ENCODE measurements at regions not wholly inside any gene's neighbourhood (a gene's known extent, or its start where the extent isn't known, plus 50 kb on each side); places are given as distances from the start of the nearest gene placed in this dataset.

DNA sequence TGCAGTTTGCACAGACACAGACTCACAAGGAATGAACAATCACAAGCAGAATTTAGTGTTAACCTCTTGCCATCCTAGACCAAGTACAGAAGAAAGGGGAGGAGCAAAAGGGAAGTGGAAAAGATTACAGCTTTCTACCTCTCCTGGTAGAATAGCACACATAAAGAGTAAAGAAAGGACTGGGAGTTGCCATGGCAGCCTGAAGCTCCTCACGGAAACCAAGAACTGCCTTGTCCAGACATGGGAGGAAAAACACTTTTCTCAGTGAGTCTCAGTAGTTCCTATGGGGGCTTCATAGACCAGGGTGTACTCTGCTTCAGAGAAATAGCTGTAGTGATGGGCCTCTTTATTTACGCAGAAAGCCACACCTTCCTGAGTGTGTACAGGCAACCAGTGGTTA, 114.7 kb upstream of the GAP43 start:
- TF ChIP-seq, protein P1, sequence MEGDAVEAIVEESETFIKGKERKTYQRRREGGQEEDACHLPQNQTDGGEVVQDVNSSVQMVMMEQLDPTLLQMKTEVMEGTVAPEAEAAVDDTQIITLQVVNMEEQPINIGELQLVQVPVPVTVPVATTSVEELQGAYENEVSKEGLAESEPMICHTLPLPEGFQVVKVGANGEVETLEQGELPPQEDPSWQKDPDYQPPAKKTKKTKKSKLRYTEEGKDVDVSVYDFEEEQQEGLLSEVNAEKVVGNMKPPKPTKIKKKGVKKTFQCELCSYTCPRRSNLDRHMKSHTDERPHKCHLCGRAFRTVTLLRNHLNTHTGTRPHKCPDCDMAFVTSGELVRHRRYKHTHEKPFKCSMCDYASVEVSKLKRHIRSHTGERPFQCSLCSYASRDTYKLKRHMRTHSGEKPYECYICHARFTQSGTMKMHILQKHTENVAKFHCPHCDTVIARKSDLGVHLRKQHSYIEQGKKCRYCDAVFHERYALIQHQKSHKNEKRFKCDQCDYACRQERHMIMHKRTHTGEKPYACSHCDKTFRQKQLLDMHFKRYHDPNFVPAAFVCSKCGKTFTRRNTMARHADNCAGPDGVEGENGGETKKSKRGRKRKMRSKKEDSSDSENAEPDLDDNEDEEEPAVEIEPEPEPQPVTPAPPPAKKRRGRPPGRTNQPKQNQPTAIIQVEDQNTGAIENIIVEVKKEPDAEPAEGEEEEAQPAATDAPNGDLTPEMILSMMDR (IDR thresholded peaks at IDR 0.05), result no peak
- TF ChIP-seq POLR2A (IDR thresholded peaks at IDR 0.05), result no peak
- WGBS, 2 donors, result 88 to 90% methylated on average over 2 of the region's 2 CpGs
- no peak overlapping the region for H3K27ac ChIP-seq
- no peak overlapping the region for H3K4me3 ChIP-seq
- no peaks in the 10 kb centered on the region for H3K4me1 ChIP-seq
- no peaks in the 10 kb centered on the region for H3K27me3 ChIP-seq
- intact Hi-C loops (cut with DNase I; ENCODE audit: low total_unique reads), result no loop called here
- no peaks in the 10 kb centered on the region for H3K36me3 ChIP-seq (ENCODE audit: low read depth, missing control alignments)
- H3K9me3 ChIP-seq, result no peaks in the 10 kb centered on the region
- DNase-seq, result no peak

DNA sequence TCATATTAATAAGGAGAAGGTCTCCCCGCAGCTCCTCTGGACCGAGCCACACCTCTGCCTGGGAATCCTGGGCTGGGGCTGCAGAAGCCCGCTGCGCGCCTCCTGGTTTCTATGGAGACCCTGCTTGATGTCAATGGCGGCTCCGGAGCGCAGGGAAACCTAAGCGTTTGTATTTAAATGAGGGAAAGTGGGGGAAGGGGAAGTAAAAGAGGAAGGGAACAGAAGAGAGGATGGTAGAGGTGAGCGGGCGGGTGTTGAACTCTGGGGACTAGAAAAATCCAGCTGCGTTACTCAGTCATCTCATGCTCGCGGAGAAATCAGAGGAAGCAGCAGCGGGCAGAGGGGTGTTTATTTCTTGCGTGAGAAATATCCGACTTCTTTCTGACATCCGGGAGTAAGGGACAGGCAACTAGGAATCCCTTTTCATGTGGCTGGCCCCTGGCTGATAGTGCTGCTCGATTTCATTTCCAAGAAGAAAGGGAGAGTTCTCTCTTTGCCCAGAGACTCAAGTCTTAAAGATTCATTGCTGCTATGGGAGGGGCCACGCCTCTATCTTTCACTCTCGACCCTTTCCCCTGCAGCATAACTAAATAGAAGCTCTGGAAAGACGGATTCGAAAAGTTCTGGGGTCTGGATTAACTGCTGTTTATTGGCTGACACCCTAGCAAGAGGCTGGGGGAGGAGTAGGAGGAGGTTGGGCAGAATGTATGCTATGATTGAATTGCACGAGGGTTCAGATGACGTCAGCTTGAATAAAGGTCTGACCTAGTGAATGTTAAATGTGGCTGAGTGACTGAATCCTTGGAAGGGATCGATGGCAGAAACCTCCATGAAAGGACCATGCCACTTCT, 110.5 kb upstream of the GAP43 start:
- Histone ChIP-seq H3K36me3 (ENCODE audit: low read depth, missing control alignments) (no peaks in the 10 kb centered on the region), H3K27ac (peak overlapping the region; percentile 69 to 76), H3K27me3 (no peaks in the 10 kb centered on the region), H3K4me1 (no peaks in the 10 kb centered on the region), H3K4me3 (peak overlapping the region; percentile 47 to 62), H3K9me3 (no peaks in the 10 kb centered on the region)
- TF ChIP-seq POLR2A (IDR thresholded peaks at IDR 0.05), result no peak
- TF ChIP-seq, protein P1 (IDR thresholded peaks at IDR 0.05), result peak in 1 of 3 experiments; percentile 2
- DNase-seq, result peak; percentile 79
- 0 to 1% methylated on average over 26 of the region's 26 CpGs for WGBS, 2 donors
- intact Hi-C loops (cut with DNase I; ENCODE audit: low total_unique reads), result no loop called here

- no peaks in the 10 kb centered on the region for H3K27me3 ChIP-seq
- H3K36me3 ChIP-seq (ENCODE audit: low read depth, missing control alignments), result no peaks in the 10 kb centered on the region
- 18 to 34% methylated on average over 5 of the region's 5 CpGs for WGBS, 2 donors
- H3K4me1 ChIP-seq, result peaks cover 2% of the 10 kb centered on the region
- peak; percentile 60 for DNase-seq
- peak overlapping the region; percentile 69 to 76 for H3K27ac ChIP-seq
- H3K9me3 ChIP-seq, result no peaks in the 10 kb centered on the region
- intact Hi-C loops (cut with DNase I; ENCODE audit: low total_unique reads), result no loop called here
- peak overlapping the region in 1 of 2 donors; percentile 47 for H3K4me3 ChIP-seq
- no peak for TF ChIP-seq POLR2A (IDR thresholded peaks at IDR 0.05)
- TF ChIP-seq, protein P1 (IDR thresholded peaks at IDR 0.05), result no peak
These were observed 109.9 kb upstream of the GAP43 start for GRCh38 chr3:115513416-115513800.

- Histone ChIP-seq H3K4me1 (peaks cover 5% of the 10 kb centered on the region), H3K4me3 (no peak overlapping the region), H3K9me3 (no peaks in the 10 kb centered on the region), H3K36me3 (ENCODE audit: low read depth, missing control alignments) (no peaks in the 10 kb centered on the region), H3K27me3 (no peaks in the 10 kb centered on the region), H3K27ac (peak overlapping the region in 1 of 2 donors; percentile 43)
- intact Hi-C loops (cut with DNase I; ENCODE audit: low total_unique reads), result no loop called here
- WGBS, 2 donors, result 68 to 77% methylated on average over 3 of the region's 3 CpGs
- TF ChIP-seq, protein P1 (IDR thresholded peaks at IDR 0.05), result no peak
- no peak for TF ChIP-seq POLR2A (IDR thresholded peaks at IDR 0.05)
- DNase-seq, result no peak
These were observed 105.8 kb upstream of the GAP43 start for GRCh38 chr3:115517457-115518050.
